ENCODE measurements at regions not wholly inside any gene's neighbourhood (a gene's known extent, or its start where the extent isn't known, plus 50 kb on each side); places are given as distances from the start of the nearest gene placed in this dataset.
"Not testable (repeated sequence)": the region's sequence is repeated elsewhere in the genome, so short reads cannot be mapped to it uniquely, and the experiment has no call there.

DNA sequence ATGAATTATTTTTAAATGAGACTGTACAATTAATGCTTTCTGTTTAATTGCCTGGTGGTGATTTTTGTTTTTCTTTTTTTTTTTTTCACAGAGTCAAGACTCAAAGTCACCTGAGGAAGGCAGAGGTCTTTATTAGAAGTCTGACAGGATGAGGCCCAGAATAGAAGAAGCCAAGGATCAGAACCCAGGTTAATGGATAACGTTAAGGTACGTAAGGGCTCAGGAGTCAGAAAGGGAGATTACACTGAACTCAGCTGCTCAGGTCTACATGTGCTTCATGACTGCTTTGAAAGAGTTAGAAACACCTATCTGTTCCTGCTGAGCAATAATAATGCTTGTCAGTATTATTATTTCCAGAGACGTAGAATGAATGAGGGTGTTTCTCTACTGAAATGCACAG is 196.5 kb downstream of the LRATD1 start:
- no peak for DNase-seq

DNA sequence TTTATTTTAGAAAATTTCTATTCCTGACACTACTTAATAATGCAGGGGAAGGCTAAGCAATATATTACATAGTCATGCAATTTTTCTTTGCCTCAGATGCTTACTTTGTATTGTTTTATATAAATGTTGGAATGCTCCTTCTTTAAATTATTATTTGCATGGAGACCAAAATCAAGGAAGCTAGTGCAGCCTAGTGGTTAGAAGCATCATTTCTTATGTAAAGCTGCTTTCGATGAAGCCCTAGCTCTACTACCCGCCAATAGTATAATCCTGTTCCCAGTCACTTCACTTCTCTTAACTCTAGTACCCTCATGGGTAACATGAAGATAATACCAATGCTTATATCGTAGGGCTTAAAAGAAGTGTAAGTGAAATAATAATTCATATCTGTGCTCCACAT is 198.9 kb downstream of the LRATD1 start:
- no peak for DNase-seq

DNA sequence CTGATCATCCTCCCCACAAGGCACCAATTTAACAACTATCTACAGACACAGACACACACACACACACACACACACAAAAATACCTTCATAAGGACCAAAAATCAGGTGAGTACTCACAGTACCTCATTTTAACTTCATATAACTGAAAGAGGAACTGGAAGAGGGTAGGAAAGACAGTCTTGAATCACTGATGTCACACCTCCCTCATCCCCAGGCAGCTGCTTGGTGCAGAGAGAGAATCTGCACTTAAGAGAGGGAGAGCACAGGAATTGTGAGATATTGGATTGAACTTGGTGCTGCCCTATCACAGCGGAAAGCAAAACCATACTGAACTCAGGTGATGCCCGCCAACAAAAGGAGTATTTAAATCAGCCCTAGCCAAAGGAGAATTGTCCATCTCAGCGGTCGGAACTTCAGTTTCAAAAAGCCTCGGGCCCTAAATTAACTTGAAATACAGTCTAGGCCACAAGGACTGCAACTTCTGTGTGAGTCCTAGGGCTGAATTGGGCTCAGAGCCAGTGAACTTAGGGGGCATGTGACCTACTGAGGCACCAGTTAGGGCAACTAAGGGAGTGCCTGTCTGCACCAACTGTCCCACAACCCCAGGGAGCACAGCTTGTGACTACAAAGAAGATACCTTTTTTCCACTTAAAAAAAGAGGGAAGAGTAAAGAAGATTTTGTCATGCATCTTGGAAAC is 211.1 kb downstream of the LRATD1 start:
- no peak for DNase-seq

DNA sequence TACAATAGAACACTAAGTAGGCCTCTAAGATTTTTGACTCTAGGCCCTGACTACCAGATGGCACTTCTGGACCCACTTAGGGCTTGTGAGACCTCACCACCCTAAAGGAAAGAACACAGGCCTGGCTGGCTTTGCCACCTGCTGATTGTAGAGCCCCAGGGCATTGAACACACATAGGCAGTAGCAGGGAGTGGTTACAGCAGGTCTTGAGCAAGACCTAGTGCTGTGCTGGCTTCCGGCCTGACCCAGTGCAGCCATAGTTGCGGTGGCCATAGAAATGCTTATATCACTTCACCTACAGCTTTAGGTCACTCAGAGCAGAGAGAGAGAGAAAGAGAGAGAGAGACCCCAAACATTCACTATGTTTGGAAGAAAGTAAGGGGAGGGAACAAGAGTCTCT is 223.2 kb downstream of the LRATD1 start:
- DNase-seq = no peak

DNA sequence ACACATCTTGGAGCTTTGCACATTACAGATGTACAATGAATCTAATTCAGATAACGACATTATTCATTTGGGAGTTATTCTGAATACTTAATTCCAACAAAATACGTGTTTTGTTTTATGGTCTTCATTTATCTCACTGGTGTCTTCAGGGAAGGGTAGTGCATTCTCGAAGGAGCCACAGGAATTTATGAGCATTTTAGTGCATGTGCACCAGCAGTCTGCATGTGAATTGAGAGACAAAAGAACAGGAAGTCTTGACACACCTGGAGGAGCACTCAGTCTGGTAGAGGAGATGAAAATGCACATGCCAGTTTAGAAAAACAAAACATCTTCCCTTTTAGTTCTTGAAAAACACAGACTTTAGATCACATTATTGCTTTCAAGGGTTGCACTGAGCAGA is 228.7 kb downstream of the LRATD1 start:
- no peak for DNase-seq

DNA sequence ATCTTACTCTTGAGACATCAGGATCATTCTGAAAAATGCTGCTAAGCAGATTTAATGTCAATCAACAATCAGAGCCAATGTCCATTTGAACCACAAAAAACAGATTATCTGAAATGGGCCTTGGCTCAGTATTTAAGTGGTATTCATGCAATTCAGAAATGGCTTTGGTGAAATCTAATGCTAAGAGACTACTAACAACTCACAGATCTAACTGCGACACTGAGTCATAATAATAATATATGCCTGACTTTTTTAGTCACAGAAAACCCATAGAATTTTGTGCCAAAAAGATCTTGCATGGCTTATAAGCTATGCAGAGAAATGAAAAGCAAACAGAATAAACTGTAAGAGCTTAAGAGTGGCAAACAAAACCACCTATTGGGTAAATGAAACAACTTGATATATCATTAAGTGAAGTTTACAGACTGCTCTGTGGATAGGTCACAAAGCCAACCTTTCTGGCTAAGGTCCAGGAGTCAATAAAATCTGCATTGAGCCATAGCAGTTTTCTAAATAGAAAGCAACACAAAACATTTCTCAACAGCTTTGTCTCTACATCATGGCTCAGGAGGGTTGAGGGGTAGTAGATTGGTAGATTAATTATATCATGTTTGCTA is 234.3 kb downstream of the LRATD1 start:
- no peak for DNase-seq

DNA sequence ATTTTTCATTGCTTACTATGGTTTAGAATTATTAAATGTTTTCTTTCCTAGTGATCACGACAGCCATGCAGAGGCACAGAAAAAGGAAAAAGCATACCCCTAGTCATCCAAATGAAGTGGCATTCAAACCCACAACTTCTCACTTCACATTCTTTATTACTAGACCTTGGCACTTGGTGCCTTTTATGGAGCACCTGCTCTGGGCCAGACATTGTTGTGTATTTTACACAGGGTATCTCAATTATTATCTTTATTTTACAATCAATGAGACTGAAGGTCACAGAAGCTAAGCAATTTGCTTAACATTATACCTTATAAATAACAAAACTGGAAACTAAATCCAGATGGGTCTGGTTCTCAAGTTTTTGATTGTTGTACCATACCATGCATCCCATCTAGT is 235.3 kb downstream of the LRATD1 start:
- no peak for DNase-seq

DNA sequence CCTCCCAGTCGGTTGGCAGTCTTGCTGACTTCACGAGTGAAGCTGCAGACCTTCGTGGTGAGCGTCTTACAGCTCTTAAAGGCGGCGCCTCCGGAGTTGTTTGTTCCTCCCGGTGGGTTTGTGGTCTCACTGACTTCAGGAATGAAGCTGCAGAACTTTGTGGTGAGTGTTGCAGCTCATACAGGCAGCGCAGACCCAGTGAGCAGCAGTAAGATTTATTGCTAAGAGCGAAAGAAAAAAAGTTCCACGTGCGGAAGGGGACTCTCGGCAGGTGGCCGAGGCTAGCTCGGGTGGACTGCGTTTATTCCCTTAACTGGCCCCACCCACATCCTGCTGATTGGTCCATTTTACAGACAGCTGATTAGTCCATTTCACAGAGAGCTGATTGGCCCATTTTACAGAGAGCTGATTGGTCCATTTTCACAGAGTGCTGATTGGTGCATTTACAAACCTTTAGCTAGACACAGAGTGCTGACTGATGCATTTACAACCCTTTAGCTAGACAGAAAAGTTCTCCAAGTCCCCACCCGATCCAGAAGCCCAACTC is 240.3 kb downstream of the LRATD1 start:
- DNase-seq = no peak

DNA sequence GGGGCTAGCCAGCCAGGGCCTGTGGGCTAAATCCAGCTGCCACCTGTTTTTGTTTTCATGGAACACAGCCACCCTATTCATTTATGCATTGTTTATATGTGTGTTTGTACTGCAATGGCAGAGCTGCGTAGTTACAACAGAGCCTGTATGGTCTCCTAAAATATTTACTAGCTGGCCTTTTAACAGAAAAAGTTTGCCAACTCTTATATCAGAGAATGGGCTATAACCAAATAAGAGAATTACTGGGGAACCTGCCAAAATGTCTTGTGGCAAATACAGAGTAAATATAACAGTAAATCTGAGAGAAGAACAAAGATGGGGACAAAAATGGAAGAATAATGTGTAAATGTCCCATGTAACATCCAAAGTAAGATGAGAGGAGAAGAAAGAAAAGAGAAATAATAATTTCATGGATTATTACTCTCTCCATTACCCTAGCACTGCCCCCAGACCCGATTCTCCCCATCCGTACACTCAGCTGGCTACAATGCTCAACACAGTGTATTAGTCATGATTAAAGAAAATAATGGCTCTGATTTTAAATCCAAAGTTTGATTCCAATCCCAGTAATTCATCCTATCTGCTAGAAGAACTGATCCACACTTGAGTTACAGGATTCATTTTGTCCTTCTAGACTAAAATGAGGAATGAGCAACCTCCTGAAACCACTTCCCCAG is 249.3 kb downstream of the LRATD1 start:
- no peak for DNase-seq

DNA sequence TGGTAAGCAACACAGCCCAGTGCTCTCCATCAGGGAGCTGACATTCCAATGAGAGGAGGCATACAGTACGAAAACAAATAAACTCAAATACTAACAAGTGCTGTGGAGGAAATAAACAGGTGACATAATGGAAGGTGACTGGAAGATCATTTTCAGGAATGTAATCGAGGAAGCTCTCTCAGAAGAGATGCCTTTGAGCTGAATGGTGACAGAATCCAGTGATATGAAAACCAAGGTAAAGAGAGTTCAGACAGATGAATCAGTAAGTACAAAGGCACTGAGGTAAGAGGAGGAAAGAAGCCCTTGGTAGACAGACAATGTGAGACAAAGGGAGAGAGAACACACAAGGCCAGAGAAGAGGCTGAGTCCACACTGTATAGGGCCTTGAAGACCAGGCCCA is 252.1 kb downstream of the LRATD1 start:
- DNase-seq = no peak

DNA sequence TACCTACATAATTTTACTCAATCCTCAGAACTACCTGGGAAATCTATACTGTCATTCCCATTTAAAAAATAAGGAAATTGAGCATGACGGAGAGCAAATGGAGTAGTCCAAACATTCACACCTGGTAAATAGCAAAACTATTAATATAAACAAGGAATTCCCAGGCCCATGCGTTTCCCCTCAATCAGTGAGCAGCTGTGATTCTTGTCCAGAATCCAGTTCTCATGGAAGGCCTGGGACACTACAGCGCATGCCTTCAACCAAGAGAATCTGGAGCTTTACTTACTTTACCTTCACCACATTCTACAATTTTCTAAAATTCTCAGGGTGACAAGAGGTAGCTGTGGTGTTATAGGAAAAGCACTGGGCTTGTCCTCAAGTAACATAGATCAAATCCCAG is 259.0 kb downstream of the LRATD1 start:
- no peak for DNase-seq

DNA sequence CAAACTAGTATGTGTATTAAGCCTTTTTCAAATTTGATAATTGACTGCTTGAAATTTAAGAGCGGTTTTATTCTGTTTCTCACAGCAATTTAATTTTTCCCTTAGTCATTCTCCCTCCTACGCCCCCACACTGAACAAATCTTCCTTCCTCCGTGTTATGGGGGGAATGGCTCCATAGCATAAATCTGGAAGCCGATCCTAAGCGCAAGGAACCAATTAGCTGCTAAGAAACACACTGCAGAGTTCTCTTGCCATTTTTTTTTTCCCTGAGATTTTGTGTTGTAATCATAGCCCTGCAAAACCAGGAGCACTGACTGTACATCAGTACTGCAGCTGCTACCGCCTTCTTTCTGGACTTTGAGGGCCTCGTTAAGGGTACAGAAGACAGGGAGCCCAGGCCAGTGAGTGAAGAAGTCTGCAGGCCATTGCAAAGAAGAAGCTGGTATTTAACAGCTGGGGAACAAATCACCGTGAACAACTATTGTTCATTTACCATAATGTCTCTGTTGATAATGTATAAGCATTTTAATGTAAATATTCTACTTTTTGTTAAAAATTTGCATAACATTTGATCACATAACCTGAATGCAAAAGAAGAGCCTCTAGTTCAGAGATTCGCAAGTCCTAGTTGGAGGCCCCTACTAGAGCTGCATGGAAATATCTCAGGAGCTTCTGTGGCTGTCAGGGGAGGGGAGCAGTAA is 264.0 kb downstream of the LRATD1 start:
- no peak for DNase-seq

DNA sequence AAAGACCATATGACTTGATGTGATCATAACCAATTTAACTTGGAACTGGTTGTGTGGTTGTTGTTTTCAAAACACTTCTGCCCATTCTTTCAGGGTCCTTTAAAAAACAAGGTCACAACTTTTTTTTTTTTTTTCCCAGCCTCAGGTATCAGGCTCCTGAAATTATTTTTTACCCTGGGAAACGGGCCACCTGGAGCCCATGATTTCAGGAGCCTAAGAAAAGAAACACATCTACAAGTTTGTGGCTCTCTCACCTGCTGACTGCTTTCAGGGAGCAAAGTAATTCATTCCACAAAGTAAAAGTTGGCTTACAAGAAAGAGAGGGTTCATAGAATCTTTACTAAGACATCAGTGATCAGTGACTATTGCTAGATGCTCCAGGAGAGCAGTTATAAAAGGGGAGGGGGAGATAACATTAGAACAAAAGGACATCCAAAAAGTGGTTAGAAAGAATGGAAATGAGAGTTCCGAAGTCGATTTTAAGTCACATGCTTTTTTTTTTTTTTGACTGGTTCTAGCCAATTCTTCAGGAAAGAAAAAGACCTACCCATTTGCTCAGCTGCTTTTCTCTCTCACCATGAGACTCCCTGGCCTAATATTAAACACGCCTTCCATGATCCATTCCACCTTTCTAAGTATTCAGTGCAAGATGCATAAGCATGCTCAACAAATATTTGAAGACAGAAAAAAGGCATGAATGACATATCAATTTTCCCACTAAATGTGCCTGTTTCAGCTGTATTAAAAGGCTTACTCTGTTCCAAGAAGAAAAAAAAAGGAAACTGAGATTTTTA is 267.3 kb downstream of the LRATD1 start:
- no peak for DNase-seq

DNA sequence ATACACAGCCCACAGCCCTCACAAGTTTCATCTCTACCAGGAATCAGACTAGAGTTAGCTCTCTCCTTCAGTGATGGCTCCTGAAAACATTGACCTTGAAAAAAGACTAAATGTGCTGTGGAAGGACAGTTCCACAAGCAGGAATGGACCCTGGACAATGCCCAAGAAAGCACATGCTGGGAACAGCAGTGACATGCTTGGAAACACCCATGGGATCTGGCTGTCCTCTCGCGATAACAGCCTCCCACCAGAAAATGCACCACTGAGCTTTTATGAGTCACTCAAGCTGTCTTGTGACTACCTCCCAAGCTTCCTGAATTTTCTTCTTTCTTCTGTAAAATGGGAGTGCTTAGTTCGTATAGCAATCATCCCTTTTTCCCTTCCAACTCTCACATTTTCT is 269.2 kb downstream of the LRATD1 start:
- no peak for DNase-seq

DNA sequence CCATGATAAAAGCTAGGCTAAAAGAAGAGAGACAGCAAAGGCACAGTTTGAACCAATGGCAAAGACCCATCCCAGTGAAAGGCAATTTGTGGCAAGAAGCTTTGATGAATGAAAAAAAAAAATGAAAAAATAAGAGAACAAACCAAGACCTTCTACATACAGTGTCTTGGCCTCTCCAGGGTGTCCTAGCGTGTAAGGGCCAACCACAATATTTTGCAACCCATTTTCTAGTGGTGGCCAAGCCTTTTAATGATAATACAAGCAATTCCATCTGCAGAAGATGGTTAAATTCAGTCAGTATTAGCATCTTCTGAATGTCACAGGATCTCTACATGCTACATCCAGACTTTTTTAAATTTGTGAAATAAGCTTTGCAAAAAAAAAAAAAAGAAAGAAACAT is 270.4 kb downstream of the LRATD1 start:
- no peak for DNase-seq

DNA sequence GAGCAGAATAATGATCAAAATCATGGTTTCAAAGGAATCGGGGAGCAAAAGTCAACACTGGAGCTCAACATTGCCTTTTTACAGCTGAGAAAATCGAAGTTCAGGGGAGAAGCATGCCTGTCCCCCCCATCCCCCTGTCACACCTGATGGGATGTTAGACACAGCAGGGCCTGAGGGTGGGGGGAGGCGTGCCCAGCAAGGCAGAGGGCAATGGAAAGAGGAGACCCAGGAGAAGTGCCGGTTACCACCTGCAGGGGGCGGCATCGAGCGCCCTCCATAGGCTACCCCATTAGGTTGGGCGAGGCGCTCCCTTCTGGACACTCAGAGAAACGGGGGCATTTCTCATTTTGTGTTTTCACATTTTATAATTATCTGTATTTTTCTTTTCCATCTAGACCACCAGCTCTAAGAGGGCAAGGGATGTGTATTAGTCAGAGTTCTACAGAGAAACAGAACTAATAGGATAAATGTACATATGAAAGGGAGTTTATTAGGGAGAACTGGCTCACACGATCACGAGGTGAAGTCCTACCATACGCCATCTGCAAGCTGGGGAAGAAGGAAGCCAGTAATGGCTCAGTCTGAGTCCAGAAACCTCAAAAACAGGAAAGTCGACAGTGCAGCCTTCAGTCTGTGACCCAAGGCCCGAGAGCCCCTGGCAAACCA is 271.3 kb downstream of the LRATD1 start:
- peak; percentile 18 for DNase-seq

DNA sequence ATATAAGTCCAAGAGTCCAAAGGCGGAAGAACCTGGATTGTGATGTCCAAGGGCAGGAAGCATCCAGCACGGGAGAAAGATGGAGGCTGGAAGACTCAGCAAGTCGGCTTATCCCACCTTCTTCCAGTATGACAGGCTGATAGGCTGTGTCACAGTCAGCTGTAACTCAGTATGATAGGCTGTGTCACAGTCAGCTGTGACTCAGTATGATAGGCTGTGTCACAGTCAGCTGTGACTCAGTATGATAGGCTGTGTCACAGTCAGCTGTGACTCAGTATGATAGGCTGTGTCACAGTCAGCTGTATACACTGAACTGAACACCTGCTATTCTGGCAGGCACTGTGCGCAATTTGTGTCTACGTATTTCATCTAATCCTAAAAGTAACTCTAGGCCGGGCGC is 271.9 kb downstream of the LRATD1 start:
- DNase-seq = not testable (repeated sequence)

DNA sequence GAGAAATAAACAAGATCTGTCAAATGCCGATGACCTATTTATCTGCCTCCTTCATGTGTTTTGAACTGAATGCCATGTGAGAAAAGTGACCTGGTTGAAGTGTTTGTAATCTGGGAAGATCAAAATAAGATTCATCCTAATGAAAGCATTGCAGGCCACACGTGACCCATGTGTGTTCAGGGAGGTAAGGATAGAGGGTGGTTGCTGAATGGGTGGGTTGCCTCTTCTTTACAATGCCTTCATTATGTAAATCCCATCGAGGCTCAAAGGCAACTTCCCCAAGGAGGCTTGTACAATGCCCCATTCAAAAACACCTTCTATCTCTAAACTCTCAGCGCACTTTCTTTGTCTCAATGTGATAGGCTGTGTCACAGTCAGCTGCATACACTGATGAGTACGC is 273.1 kb downstream of the LRATD1 start:
- no peak for DNase-seq

DNA sequence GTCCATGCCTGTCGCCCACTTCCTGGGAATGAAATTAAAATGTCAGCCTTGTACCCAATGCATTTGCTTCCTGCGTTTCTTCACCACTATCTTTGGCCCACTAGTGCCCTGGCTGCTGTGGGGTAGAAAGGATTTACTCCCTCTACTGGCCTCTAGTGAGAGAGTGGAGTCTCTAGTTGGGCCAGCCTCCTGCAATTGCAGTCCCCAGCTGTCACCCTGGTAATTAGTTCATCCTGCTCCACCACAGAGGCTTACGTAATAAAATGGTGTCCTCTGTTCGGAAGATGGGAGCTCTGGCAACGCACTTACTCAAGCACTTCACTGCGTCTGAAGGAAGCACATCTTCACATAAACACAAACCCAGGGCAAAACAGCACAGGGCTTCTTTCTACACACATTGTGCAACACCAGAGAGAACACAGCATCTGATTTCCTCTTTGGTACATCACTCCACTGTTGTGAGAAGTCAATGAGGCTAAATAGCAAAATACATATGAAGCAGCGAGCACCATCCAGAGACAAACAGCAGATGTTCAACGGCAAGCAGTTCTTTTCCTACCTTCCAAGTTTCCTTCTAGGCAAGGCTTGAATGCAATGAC is 274.6 kb downstream of the LRATD1 start:
- no peak for DNase-seq

DNA sequence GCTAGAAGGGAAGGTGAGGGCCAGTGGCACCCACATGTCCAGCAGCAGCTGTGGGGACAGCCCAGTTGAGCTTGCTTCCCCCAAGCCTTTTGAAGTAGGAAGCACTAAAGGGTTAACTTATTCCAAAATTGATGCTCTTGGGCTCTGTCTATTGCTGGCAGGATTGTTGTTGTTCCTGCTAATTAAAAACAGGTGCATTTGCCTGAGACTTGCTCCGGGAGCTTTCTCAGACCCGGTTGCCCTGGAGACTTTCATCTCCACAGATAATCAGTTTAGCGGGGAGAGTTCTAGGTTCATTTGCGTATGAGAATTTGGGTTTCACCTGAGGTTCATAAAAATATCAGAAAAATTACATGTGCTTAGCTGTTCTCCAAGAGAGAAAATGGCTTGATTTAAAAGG is 277.3 kb downstream of the LRATD1 start:
- DNase-seq = no peak

DNA sequence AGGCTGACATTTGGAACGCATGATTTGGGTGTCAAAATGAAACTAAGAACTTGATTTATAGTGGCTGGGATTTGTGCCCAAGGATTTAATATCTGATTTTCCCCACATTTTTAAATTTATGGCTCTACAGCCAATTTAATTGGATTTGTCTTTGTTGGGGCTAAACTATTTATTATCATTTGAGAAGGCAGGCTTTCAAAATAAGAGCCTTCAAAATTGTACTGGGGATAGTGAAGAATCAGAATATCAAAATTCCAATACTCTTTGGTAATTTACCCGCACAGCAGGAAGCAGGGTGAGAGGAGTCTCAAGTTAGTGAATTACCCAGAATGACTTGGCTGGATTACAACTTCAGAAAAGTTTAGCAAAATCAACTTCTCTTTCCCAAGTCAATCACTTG is 278.1 kb downstream of the LRATD1 start:
- no peak for DNase-seq

DNA sequence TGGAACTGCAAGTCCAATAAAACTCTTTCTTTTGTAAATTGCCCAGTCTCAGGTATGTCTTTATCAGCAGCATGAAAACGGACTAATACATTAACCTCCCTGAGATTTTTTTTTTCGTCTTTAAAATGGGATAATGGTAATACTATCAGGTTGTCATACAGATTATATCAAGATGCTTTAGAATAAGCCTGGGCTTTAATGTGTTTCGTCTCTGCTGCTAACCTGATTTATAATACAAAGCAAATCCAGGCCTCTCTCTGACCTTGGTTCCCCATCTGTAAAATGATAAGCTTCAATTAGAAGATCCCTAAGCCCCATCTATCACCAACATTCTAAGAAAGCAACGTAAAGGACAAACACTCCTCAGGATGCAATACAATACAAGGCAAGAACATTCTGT is 283.5 kb downstream of the LRATD1 start:
- no peak for DNase-seq
